Loucy (cell line): ENCODE measurements at regions not wholly inside any gene's neighbourhood (a gene's known extent, or its start where the extent isn't known, plus 50 kb on each side); places are given as distances from the start of the nearest gene placed in this dataset.

Source experiments
- H2AFZ ChIP-seq: fragments of 200-600 bp; sonication (generic); 2 replicates; pipeline ENCODE4 v1.6.0; 2016; ENCODE audit warnings: antibody characterized with exemption, mild to moderate bottlenecking, low read length, moderate library complexity
- H3F3A ChIP-seq: fragments of 200-600 bp; 2 replicates; pipeline ENCODE4 v1.6.0; 2016; ENCODE audit warnings: antibody characterized with exemption, low read depth, mild to moderate bottlenecking
- H3K27me3 ChIP-seq: fragments of 200-600 bp; sonication (generic); 2 replicates; pipeline ENCODE4 v1.6.1; 2014; ENCODE audit warnings: low read length, mild to moderate bottlenecking; ENCODE audit not compliant: insufficient read depth, poor library complexity, severe bottlenecking
- H3K36me3 ChIP-seq: fragments of 200-600 bp; sonication (generic); 2 replicates; pipeline ENCODE4 v1.6.1; 2016; ENCODE audit warnings: low read length; ENCODE audit not compliant: insufficient read depth
- H3K4me1 ChIP-seq: fragments of 200-600 bp; sonication (generic); 2 replicates; pipeline ENCODE4 v1.5.1; 2014; ENCODE audit warnings: low read length, mild to moderate bottlenecking; ENCODE audit not compliant: insufficient read depth, poor library complexity, severe bottlenecking
- H3K4me2 ChIP-seq: fragments of 200-600 bp; sonication (generic); 2 replicates; pipeline ENCODE4 v1.6.0; 2014; ENCODE audit warnings: antibody characterized with exemption, low read length, low read depth, mild to moderate bottlenecking; ENCODE audit not compliant: poor library complexity, severe bottlenecking
- H3K4me3 ChIP-seq: fragments of 200-600 bp; sonication (generic); 2 replicates; pipeline ENCODE4 v1.5.1; 2014; ENCODE audit warnings: low read length, mild to moderate bottlenecking, mixed read lengths; ENCODE audit not compliant: poor library complexity, severe bottlenecking
- H3K79me2 ChIP-seq: fragments of 200-600 bp; sonication (generic); 2 replicates; pipeline ENCODE4 v1.6.1; 2014; ENCODE audit warnings: low read length; ENCODE audit not compliant: insufficient read depth
- H3K9ac ChIP-seq: fragments of 200-600 bp; sonication (generic); 2 replicates; pipeline ENCODE4 v1.6.0; 2014; ENCODE audit warnings: mild to moderate bottlenecking, low read depth, low read length, moderate library complexity; ENCODE audit not compliant: poor library complexity, severe bottlenecking
- H3K9me2 ChIP-seq: fragments of 200-600 bp; sonication (generic); replicated peaks from 2 replicates; pipeline ENCODE4 v1.6.1; 2016; ENCODE audit warnings: low read depth, low read length, mixed read lengths
- H3K9me3 ChIP-seq: fragments of 200-600 bp; sonication (generic); 2 replicates; pipeline ENCODE4 v1.6.1; 2014; ENCODE audit warnings: mild to moderate bottlenecking, antibody characterized with exemption, low read length, low read depth; ENCODE audit not compliant: insufficient read depth
- H4K20me1 ChIP-seq: fragments of 200-600 bp; sonication (generic); 2 replicates; pipeline ENCODE4 v1.6.0; 2014; ENCODE audit warnings: antibody characterized with exemption, low read length, mild to moderate bottlenecking; ENCODE audit not compliant: insufficient read depth, poor library complexity, severe bottlenecking
- EZH2phosphoT487 ChIP-seq: fragments of 200-600 bp; IDR thresholded peaks from 2 replicates; pipeline ENCODE4 v1.6.1; 2018; ENCODE audit warnings: antibody characterized with exemption, mild to moderate bottlenecking, moderate library complexity, borderline replicate concordance
- TF ChIP-seq, protein P1 (sequence below): fragments of 200-600 bp; sonication (generic); conservative IDR thresholded peaks from 2 replicates; pipeline ENCODE4 v1.5.1; 2014; ENCODE audit warnings: mild to moderate bottlenecking, antibody characterized with exemption, low read length

DNA sequence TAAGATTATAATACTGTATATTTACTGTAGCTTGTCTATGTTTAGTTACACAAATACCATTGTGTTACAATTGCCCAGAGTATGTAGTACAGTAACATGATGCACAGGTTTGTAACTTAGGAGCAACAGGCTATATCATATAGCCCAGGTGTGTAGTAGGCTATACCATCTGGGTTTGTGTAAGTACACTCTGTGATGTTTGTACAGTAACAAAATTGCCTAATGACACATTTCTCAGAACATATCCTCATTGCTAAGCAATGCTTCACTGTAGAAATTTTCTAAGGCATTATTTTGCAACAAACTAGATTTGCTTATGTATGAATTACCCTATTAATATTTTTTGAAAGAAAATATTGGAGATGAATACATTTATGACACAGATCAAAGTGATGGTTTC lies 1390.9 kb downstream of the C4orf33 start:
- Histone ChIP-seq H3K4me1 (no peaks in the 10 kb centered on the region), H3K36me3 (no peaks in the 10 kb centered on the region), H2AFZ (no peak overlapping the region), H3K9me2 (no peaks in the 10 kb centered on the region), H3K9ac (no peak overlapping the region), H3K79me2 (no peaks in the 10 kb centered on the region), H3F3A (no peaks in the 10 kb centered on the region), H4K20me1 (no peaks in the 10 kb centered on the region), H3K9me3 (no peaks in the 10 kb centered on the region), H3K4me2 (no peak overlapping the region), H3K4me3 (no peak overlapping the region), H3K27me3 (no peaks in the 10 kb centered on the region)
- TF ChIP-seq, protein P1, sequence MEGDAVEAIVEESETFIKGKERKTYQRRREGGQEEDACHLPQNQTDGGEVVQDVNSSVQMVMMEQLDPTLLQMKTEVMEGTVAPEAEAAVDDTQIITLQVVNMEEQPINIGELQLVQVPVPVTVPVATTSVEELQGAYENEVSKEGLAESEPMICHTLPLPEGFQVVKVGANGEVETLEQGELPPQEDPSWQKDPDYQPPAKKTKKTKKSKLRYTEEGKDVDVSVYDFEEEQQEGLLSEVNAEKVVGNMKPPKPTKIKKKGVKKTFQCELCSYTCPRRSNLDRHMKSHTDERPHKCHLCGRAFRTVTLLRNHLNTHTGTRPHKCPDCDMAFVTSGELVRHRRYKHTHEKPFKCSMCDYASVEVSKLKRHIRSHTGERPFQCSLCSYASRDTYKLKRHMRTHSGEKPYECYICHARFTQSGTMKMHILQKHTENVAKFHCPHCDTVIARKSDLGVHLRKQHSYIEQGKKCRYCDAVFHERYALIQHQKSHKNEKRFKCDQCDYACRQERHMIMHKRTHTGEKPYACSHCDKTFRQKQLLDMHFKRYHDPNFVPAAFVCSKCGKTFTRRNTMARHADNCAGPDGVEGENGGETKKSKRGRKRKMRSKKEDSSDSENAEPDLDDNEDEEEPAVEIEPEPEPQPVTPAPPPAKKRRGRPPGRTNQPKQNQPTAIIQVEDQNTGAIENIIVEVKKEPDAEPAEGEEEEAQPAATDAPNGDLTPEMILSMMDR = no peak
- TF ChIP-seq EZH2phosphoT487 = no peak

DNA sequence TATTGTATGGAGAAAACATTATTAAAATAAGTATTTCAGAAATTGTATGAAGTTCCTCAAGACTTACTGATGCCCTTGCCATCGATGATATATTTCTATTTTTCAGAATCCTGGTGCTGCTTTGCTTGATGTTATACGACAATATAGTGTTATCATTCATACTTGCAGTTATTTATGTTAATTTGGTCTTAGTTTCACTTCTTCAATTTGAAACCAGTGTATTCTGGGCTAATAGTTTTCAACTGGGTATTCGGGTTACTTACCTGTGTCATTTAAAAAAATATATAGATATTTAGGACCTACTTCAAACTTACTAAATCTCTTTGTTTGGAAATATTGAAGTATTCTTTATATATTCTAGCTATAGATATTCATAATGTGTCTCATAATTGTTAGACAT lies 1414.7 kb downstream of the C4orf33 start:
- Histone ChIP-seq H3K4me1 (no peaks in the 10 kb centered on the region), H3K36me3 (no peaks in the 10 kb centered on the region), H4K20me1 (no peaks in the 10 kb centered on the region), H3K4me3 (no peak overlapping the region), H3K27me3 (no peaks in the 10 kb centered on the region), H3K9me3 (no peaks in the 10 kb centered on the region; the same call in 1 of the 2 replicates), H3K4me2 (no peak overlapping the region), H3F3A (no peaks in the 10 kb centered on the region), H3K79me2 (no peaks in the 10 kb centered on the region), H3K9ac (no peak overlapping the region), H2AFZ (no peak overlapping the region), H3K9me2 (no peaks in the 10 kb centered on the region)
- no peak for TF ChIP-seq EZH2phosphoT487
- TF ChIP-seq, protein P1 = no peak

DNA sequence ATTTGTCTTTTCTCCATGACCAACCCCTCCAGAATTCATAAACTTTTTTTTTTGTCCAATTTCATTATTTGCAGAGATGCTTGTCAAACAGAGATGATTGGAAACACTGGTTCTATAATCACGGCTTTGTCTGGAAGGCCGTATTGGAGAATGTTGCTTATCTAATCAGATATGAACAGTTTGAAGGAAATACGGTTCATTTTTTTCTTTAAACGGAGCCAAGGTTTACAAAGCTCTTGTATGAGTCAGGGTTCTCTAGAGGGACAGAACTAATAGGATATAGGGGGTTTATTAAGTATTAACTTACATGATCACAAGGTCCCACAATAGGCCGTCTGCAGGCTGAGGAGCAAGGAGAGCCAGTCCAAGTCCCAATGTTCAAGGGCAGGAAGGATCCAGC lies 1415.8 kb downstream of the C4orf33 start:
- no peaks in the 10 kb centered on the region for H4K20me1 ChIP-seq
- H3K9ac ChIP-seq = no peak overlapping the region
- H3K9me3 ChIP-seq = no peaks in the 10 kb centered on the region; the same call in 1 of the 2 replicates
- H3K4me1 ChIP-seq = no peaks in the 10 kb centered on the region
- no peaks in the 10 kb centered on the region for H3K27me3 ChIP-seq
- no peak overlapping the region for H3K4me3 ChIP-seq
- no peaks in the 10 kb centered on the region for H3K36me3 ChIP-seq
- no peak for TF ChIP-seq EZH2phosphoT487
- TF ChIP-seq, protein P1 = no peak
- H3K9me2 ChIP-seq = no peaks in the 10 kb centered on the region
- no peaks in the 10 kb centered on the region for H3F3A ChIP-seq
- no peaks in the 10 kb centered on the region for H3K79me2 ChIP-seq
- H2AFZ ChIP-seq = no peak overlapping the region
- no peak overlapping the region for H3K4me2 ChIP-seq
